ENCODE measurements at regions not wholly inside any gene's neighbourhood (a gene's known extent, or its start where the extent isn't known, plus 50 kb on each side); places are given as distances from the start of the nearest gene placed in this dataset.

- DNase-seq (ENCODE audit: low spot score in 2 of 2), result no peak
- no peaks in the 10 kb centered on the region for H3K27me3 ChIP-seq
- no peaks in the 10 kb centered on the region for H3K4me1 ChIP-seq
- H3K27ac ChIP-seq, result no peak overlapping the region
- H3K4me3 ChIP-seq, result no peak overlapping the region
- no peaks in the 10 kb centered on the region for H3K9me3 ChIP-seq
- H3K36me3 ChIP-seq, result no peaks in the 10 kb centered on the region
- TF ChIP-seq CTCF (IDR thresholded peaks at IDR 0.05) (no peak), POLR2A (IDR thresholded peaks at IDR 0.05) (no peak), EP300 (IDR thresholded peaks at IDR 0.05) (no peak)
- 42 to 89% methylated on average over 3 of the region's 3 CpGs for WGBS, 2 donors
Observed at GRCh38 chr3:87041191-87041590, 50.2 kb upstream of the VGLL3 start.

Data from tibial nerve (tissue), 4 donors.